IPS DF 19.7 (cell line): ENCODE measurements at regions not wholly inside any gene's neighbourhood (a gene's known extent, or its start where the extent isn't known, plus 50 kb on each side); places are given as distances from the start of the nearest gene placed in this dataset.
A peak's percentile ranks its signal among the peaks of the same experiment; 100 is the strongest.
"Not testable (repeated sequence)": the region's sequence is repeated elsewhere in the genome, so short reads cannot be mapped to it uniquely, and the experiment has no call there.

Source experiments
- DNase-seq: peaks from one replicate; pipeline ENCODE4 v3.0.0-alpha.2; 2013; ENCODE audit warnings: low read depth, low spot score

- DNase-seq, result no peak
Measured at GRCh38 chr1:219560856-219561255, 52.0 kb downstream of the ZC3H11B start.

GRCh38 chr1:219559899-219560298 is 53.0 kb downstream of the ZC3H11B start:
- no peak for DNase-seq

GRCh38 chr1:219555806-219556205 is 57.1 kb downstream of the ZC3H11B start:
- DNase-seq, result no peak

GRCh38 chr1:219555031-219555692 is 57.7 kb downstream of the ZC3H11B start:
- DNase-seq, result peak; percentile 60

GRCh38 chr1:219553934-219554502 is 58.9 kb downstream of the ZC3H11B start:
- no peak for DNase-seq

- DNase-seq, result no peak
Measured at GRCh38 chr1:219550201-219550600, 62.7 kb downstream of the ZC3H11B start.

GRCh38 chr1:219549215-219549614 is 63.7 kb downstream of the ZC3H11B start:
- no peak for DNase-seq

- DNase-seq, result no peak
Measured at GRCh38 chr1:219548386-219548785, 64.5 kb downstream of the ZC3H11B start.

- not testable (repeated sequence) for DNase-seq
Measured at GRCh38 chr1:219545756-219546155, 67.1 kb downstream of the ZC3H11B start.

GRCh38 chr1:219544163-219544846 is 68.6 kb downstream of the ZC3H11B start:
- no peak for DNase-seq

- no peak for DNase-seq
Measured at GRCh38 chr1:219542828-219543518, 69.9 kb downstream of the ZC3H11B start.

GRCh38 chr1:219541946-219542345 is 71.0 kb downstream of the ZC3H11B start:
- DNase-seq, result no peak

- DNase-seq, result no peak
Measured at GRCh38 chr1:219539645-219540254, 73.2 kb downstream of the ZC3H11B start.

GRCh38 chr1:219538886-219539285 is 74.0 kb downstream of the ZC3H11B start:
- no peak for DNase-seq

- DNase-seq, result no peak
Measured at GRCh38 chr1:219537223-219537631, 75.7 kb downstream of the ZC3H11B start.

GRCh38 chr1:219536038-219536437 is 76.9 kb downstream of the ZC3H11B start:
- DNase-seq, result no peak

GRCh38 chr1:219534991-219535390 is 77.9 kb downstream of the ZC3H11B start:
- no peak for DNase-seq

GRCh38 chr1:219533280-219533679 is 79.6 kb downstream of the ZC3H11B start:
- DNase-seq, result no peak

GRCh38 chr1:219529116-219529515 is 83.8 kb downstream of the ZC3H11B start:
- peak; percentile 15 for DNase-seq

- DNase-seq, result no peak
Measured at GRCh38 chr1:219528633-219529032, 84.3 kb downstream of the ZC3H11B start.

- no peak for DNase-seq
Measured at GRCh38 chr1:219527994-219528393, 84.9 kb downstream of the ZC3H11B start.

GRCh38 chr1:219526074-219526473 is 86.8 kb downstream of the ZC3H11B start:
- DNase-seq, result no peak
